Smooth muscle cell (in vitro differentiated cells): ENCODE measurements at regions not wholly inside any gene's neighbourhood (a gene's known extent, or its start where the extent isn't known, plus 50 kb on each side); places are given as distances from the start of the nearest gene placed in this dataset.
A peak's percentile ranks its signal among the peaks of the same experiment; 100 is the strongest.

Experiments used
- DNase-seq: peaks from one replicate; lab custom pipeline; 2025; ENCODE audit not compliant: unreplicated experiment; lab: John Stamatoyannopoulos, UW
- H2AFZ ChIP-seq: fragments of 200-600 bp; sonication (generic); 2 replicates; pipeline ENCODE4 v1.6.0; 2016; ENCODE audit warnings: antibody characterized with exemption, low read depth, mild to moderate bottlenecking
- H3F3A ChIP-seq: fragments of 200-600 bp; sonication (generic); 2 replicates; pipeline ENCODE4 v1.6.0; 2017; ENCODE audit warnings: antibody characterized with exemption, low read depth
- H3K27ac ChIP-seq: fragments of 200-600 bp; sonication (generic); 2 replicates; pipeline ENCODE4 v1.5.1; 2016; ENCODE audit warnings: low read depth, mild to moderate bottlenecking
- H3K27me3 ChIP-seq: fragments of 200-600 bp; sonication (generic); 2 replicates; pipeline ENCODE4 v1.6.1; 2016; ENCODE audit warnings: low read depth, mild to moderate bottlenecking
- H3K36me3 ChIP-seq: fragments of 200-600 bp; sonication (generic); 2 replicates; pipeline ENCODE4 v1.5.1; 2016; ENCODE audit warnings: low read depth
- H3K4me1 ChIP-seq: fragments of 200-600 bp; sonication (generic); 2 replicates; pipeline ENCODE4 v1.5.1; 2016; ENCODE audit warnings: low read depth
- H3K4me2 ChIP-seq: fragments of 200-600 bp; sonication (generic); 2 replicates; pipeline ENCODE4 v1.6.0; 2016; ENCODE audit warnings: mild to moderate bottlenecking
- H3K4me3 ChIP-seq: fragments of 200-600 bp; sonication (generic); 2 replicates; pipeline ENCODE4 v1.5.1; 2016; ENCODE audit warnings: mild to moderate bottlenecking
- H3K79me2 ChIP-seq: fragments of 200-600 bp; sonication (generic); 2 replicates; pipeline ENCODE4 v1.6.0; 2016; ENCODE audit warnings: low read depth, mild to moderate bottlenecking
- H3K9ac ChIP-seq: fragments of 200-600 bp; sonication (generic); 2 replicates; pipeline ENCODE4 v1.6.0; 2016; ENCODE audit warnings: low read depth
- H3K9me3 ChIP-seq: fragments of 200-600 bp; sonication (generic); replicated peaks from 2 replicates; pipeline ENCODE4 v1.5.1; 2016; ENCODE audit warnings: low read depth
- H4K20me1 ChIP-seq: fragments of 200-600 bp; sonication (generic); 2 replicates; pipeline ENCODE4 v1.6.0; 2016; ENCODE audit warnings: low read depth
- WGBS: methylation state at CpG from one replicate; pipeline ENCODE4 v1.1.7; 2016; ENCODE audit warnings: low lambda C conversion rate; 5-methylcytosine and 5-hydroxymethylcytosine counted together
- TF ChIP-seq, protein P1 (sequence below): fragments of 200-600 bp; sonication (generic); IDR thresholded peaks from 2 replicates; pipeline ENCODE4 v1.5.1; 2017; ENCODE audit warnings: borderline replicate concordance, mild to moderate bottlenecking, antibody characterized with exemption; ENCODE audit not compliant: insufficient read depth, poor library complexity, severe bottlenecking

DNA sequence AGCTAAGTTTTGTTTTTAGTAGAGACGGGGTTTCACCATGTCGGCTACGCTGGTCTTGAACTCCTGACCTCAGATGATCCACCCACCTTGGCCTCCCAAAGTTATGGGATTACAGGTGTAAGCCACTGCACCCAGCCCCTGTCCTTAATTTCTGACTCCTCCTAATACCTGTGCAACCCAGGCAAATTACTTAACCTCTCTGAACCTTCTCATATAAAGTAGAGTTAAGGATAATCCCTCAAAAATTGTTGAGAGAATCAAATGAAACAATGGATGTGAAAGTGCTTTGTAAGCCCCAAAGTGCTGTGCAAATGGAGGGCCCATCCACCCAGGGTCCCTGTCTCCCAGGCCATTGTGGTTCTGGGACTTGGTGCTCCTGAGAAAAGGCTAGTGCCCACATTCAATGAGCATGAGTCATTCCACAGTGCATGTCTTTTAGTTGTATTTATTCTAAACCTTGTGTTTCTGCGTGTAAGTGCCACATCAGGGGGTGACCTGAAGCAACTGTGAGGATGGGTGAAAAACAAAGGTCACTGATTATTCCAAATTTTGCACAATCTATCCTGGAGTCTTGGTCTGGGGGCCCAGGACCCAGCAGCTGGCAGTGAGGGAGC is 61.4 kb upstream of the PTPRJ start:
- H3K9ac ChIP-seq = no peak overlapping the region
- peaks cover 7% of the 10 kb centered on the region for H3K4me1 ChIP-seq
- H2AFZ ChIP-seq = no peak overlapping the region
- H4K20me1 ChIP-seq = no peaks in the 10 kb centered on the region
- DNase-seq = no peak
- H3K27ac ChIP-seq = no peak overlapping the region
- H3K9me3 ChIP-seq = no peaks in the 10 kb centered on the region
- TF ChIP-seq, protein P1, sequence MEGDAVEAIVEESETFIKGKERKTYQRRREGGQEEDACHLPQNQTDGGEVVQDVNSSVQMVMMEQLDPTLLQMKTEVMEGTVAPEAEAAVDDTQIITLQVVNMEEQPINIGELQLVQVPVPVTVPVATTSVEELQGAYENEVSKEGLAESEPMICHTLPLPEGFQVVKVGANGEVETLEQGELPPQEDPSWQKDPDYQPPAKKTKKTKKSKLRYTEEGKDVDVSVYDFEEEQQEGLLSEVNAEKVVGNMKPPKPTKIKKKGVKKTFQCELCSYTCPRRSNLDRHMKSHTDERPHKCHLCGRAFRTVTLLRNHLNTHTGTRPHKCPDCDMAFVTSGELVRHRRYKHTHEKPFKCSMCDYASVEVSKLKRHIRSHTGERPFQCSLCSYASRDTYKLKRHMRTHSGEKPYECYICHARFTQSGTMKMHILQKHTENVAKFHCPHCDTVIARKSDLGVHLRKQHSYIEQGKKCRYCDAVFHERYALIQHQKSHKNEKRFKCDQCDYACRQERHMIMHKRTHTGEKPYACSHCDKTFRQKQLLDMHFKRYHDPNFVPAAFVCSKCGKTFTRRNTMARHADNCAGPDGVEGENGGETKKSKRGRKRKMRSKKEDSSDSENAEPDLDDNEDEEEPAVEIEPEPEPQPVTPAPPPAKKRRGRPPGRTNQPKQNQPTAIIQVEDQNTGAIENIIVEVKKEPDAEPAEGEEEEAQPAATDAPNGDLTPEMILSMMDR = no peak
- H3K27me3 ChIP-seq = no peaks in the 10 kb centered on the region
- no peak overlapping the region for H3K4me2 ChIP-seq
- no peak overlapping the region for H3K4me3 ChIP-seq
- WGBS = 82% methylated on average over 4 of the region's 4 CpGs
- H3K79me2 ChIP-seq = no peaks in the 10 kb centered on the region
- peaks cover 23% of the 10 kb centered on the region for H3F3A ChIP-seq
- no peaks in the 10 kb centered on the region for H3K36me3 ChIP-seq

DNA sequence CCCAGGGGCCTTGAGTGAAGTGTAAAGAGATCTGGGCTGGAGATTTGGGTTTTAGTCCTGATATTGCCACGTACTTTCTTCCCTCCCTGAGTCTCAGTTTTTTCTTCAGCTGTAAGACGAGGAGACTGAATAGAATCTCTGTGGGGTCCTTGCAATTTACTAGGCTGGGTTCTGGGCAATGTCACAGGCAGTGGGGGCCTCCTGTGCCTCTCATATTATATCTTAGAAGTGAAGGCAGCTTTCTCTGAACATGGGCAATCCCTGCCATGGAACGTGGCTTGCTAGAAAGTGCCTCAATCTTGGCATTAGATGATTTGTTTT is 62.0 kb upstream of the PTPRJ start:
- no peak overlapping the region for H3K9ac ChIP-seq
- 14% methylated on average over 3 of the region's 3 CpGs for WGBS
- peak overlapping the region; percentile 15 for H3K4me3 ChIP-seq

DNA sequence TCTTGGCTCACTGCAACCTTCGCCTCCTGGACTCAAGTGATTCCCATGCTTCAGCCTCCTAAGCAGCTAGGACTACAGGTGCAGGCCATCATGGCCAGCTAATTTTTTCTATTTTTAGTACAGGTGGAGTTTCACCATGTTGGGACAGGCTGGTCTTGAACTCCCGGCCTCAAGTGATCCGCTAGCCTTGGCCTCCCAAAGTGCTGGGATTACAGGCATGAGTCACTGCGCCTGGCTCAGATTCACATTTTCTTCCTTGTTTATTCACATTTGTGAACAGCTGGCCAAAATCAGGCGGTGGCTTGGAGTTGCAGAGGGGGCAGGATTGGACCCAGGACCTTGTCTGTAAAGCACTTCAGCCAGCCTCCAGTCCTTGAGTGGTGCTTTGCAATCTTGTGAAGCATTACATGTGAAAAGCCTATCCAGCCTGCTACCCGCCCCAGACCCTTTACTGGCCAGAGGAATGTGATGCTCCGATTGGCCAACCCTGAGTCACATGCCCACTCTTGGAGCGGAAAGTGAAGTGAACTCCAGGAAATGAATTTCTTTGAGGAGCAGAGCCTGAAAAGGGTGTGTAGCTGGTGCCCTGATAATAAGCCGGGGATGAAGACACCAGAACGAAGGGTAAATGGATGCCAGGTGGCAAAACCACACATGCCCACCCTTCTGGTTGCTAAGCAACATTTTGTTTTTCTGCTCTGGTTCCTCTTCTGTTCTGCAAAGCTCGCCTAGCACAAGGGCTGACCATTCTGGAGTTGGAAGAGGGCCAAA is 62.6 kb upstream of the PTPRJ start:
- Histone ChIP-seq H2AFZ (peak overlapping the region; percentile 8), H3K9ac (no peak overlapping the region), H3K27me3 (no peaks in the 10 kb centered on the region), H3K4me3 (peak overlapping the region; percentile 15), H3K36me3 (no peaks in the 10 kb centered on the region), H3F3A (peaks cover 19% of the 10 kb centered on the region), H3K79me2 (no peaks in the 10 kb centered on the region), H3K4me2 (peak overlapping the region; percentile 63), H3K9me3 (no peaks in the 10 kb centered on the region), H3K27ac (peak overlapping the region; percentile 51), H4K20me1 (no peaks in the 10 kb centered on the region), H3K4me1 (peaks cover 7% of the 10 kb centered on the region)
- TF ChIP-seq, protein P1 = no peak
- WGBS = 37% methylated on average over 11 of the region's 11 CpGs
- DNase-seq = peak; percentile 60

More for the DNA sequence above, 62.0 kb upstream of the PTPRJ start:
- TF ChIP-seq, protein P1 = no peak
- H3K79me2 ChIP-seq = no peaks in the 10 kb centered on the region
- no peaks in the 10 kb centered on the region for H4K20me1 ChIP-seq
- no peaks in the 10 kb centered on the region for H3K36me3 ChIP-seq
- H3F3A ChIP-seq = peaks cover 19% of the 10 kb centered on the region
- DNase-seq = no peak
- H3K4me1 ChIP-seq = peaks cover 7% of the 10 kb centered on the region
- no peaks in the 10 kb centered on the region for H3K27me3 ChIP-seq
- H3K4me2 ChIP-seq = peak overlapping the region; percentile 63
- H2AFZ ChIP-seq = peak overlapping the region; percentile 8
- no peaks in the 10 kb centered on the region for H3K9me3 ChIP-seq
- peak overlapping the region; percentile 51 for H3K27ac ChIP-seq
